HL-60 (cell line): ENCODE measurements at regions not wholly inside any gene's neighbourhood (a gene's known extent, or its start where the extent isn't known, plus 50 kb on each side); places are given as distances from the start of the nearest gene placed in this dataset.

Experiments
- DNase-seq, 2 experiments: peaks; one replicate each; pipeline ENCODE4 v3.0.0-alpha.2; 2010 to 2020; ENCODE audit warnings: low read depth in 1 of 2, low spot score in 1 of 2
- H3K27ac ChIP-seq: fragments of 250-450 bp; sonication (Bioruptor Pico); replicated peaks from 2 replicates; pipeline ENCODE4 v1.5.1; 2020; ENCODE audit warnings: mild to moderate bottlenecking, moderate library complexity
- H3K27me3 ChIP-seq: fragments of 250-450 bp; sonication (Bioruptor Pico); 2 replicates; pipeline ENCODE4 v1.5.1; 2021; ENCODE audit warnings: mild to moderate bottlenecking, moderate library complexity; ENCODE audit not compliant: insufficient read depth, poor library complexity, severe bottlenecking
- H3K4me3 ChIP-seq: replicated peaks from 2 replicates; pipeline ENCODE4 v1.5.1; 2011; ENCODE audit warnings: mild to moderate bottlenecking, control low read depth, low read length; ENCODE audit not compliant: insufficient read depth
- GABPA ChIP-seq: IDR thresholded peaks from 2 replicates; pipeline ENCODE4 v1.6.1; 2012; ENCODE audit warnings: low read depth
- POLR2AphosphoS5 ChIP-seq: IDR thresholded peaks from 2 replicates; pipeline ENCODE4 v1.6.1; 2012; ENCODE audit warnings: low read depth
- SPI1 ChIP-seq: IDR thresholded peaks from 2 replicates; pipeline ENCODE4 v1.6.1; 2012; ENCODE audit warnings: low read depth, mild to moderate bottlenecking, borderline replicate concordance
- TF ChIP-seq, protein P1 (sequence below): IDR thresholded peaks from one replicate; pipeline ENCODE4 v1.5.1; 2011; ENCODE audit warnings: low read length, control low read depth, inconsistent platforms; ENCODE audit not compliant: insufficient read depth
- TF ChIP-seq, protein P2 (sequence below): IDR thresholded peaks from 2 replicates; pipeline ENCODE4 v1.6.1; 2012; ENCODE audit warnings: low read depth; ENCODE audit not compliant: insufficient replicate concordance

DNA sequence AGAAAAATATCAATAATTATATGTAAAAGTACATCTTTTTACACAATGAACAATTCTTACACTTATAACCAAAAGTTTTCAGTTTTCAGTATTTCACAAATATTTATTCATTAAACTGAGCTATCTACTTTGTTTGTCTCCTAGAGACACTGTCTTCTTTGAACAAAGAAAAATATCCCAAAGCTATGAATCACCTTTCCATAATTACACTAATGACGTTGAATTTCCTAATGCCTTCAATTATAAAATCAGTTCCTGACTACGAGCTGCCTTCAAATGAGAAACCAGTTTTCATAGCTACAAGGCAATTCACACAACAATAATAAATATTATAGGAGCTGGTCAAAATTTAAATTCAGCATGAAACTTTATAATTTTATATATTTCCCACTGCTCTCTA, 201.8 kb upstream of the BRINP3 start:
- H3K4me3 ChIP-seq: no peak overlapping the region
- no peaks in the 10 kb centered on the region for H3K27me3 ChIP-seq
- no peak overlapping the region for H3K27ac ChIP-seq
- TF ChIP-seq, protein P1, sequence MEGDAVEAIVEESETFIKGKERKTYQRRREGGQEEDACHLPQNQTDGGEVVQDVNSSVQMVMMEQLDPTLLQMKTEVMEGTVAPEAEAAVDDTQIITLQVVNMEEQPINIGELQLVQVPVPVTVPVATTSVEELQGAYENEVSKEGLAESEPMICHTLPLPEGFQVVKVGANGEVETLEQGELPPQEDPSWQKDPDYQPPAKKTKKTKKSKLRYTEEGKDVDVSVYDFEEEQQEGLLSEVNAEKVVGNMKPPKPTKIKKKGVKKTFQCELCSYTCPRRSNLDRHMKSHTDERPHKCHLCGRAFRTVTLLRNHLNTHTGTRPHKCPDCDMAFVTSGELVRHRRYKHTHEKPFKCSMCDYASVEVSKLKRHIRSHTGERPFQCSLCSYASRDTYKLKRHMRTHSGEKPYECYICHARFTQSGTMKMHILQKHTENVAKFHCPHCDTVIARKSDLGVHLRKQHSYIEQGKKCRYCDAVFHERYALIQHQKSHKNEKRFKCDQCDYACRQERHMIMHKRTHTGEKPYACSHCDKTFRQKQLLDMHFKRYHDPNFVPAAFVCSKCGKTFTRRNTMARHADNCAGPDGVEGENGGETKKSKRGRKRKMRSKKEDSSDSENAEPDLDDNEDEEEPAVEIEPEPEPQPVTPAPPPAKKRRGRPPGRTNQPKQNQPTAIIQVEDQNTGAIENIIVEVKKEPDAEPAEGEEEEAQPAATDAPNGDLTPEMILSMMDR: no peak
- TF ChIP-seq, protein P2, sequence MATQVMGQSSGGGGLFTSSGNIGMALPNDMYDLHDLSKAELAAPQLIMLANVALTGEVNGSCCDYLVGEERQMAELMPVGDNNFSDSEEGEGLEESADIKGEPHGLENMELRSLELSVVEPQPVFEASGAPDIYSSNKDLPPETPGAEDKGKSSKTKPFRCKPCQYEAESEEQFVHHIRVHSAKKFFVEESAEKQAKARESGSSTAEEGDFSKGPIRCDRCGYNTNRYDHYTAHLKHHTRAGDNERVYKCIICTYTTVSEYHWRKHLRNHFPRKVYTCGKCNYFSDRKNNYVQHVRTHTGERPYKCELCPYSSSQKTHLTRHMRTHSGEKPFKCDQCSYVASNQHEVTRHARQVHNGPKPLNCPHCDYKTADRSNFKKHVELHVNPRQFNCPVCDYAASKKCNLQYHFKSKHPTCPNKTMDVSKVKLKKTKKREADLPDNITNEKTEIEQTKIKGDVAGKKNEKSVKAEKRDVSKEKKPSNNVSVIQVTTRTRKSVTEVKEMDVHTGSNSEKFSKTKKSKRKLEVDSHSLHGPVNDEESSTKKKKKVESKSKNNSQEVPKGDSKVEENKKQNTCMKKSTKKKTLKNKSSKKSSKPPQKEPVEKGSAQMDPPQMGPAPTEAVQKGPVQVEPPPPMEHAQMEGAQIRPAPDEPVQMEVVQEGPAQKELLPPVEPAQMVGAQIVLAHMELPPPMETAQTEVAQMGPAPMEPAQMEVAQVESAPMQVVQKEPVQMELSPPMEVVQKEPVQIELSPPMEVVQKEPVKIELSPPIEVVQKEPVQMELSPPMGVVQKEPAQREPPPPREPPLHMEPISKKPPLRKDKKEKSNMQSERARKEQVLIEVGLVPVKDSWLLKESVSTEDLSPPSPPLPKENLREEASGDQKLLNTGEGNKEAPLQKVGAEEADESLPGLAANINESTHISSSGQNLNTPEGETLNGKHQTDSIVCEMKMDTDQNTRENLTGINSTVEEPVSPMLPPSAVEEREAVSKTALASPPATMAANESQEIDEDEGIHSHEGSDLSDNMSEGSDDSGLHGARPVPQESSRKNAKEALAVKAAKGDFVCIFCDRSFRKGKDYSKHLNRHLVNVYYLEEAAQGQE: no peak
- TF ChIP-seq SPI1: no peak
- TF ChIP-seq POLR2AphosphoS5: no peak
- no peak for TF ChIP-seq GABPA
- DNase-seq: no peak

DNA sequence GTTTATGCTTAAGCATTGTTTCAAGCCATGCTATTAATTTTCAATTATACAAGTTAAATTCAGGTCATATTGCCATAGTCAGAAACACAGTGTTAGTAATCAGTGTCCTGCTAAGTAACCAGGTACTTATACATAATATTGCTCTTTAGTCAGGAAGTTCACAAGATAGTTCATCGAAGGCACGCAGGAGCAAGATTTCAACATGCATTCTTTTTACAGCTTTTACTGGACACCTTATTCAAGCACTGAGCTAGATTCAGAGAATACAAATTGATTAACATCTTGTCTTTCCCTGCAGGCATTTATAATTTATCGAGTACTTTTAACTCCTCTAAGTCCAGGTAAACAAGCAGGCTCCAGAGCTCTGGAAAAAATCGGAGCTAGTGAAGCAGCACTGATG, 202.3 kb upstream of the BRINP3 start:
- Histone ChIP-seq H3K27me3 (no peaks in the 10 kb centered on the region), H3K4me3 (no peak overlapping the region), H3K27ac (no peak overlapping the region)
- no peak for DNase-seq
- TF ChIP-seq, protein P1: no peak
- TF ChIP-seq, protein P2: no peak
- TF ChIP-seq SPI1 (no peak), POLR2AphosphoS5 (no peak), GABPA (no peak)

DNA sequence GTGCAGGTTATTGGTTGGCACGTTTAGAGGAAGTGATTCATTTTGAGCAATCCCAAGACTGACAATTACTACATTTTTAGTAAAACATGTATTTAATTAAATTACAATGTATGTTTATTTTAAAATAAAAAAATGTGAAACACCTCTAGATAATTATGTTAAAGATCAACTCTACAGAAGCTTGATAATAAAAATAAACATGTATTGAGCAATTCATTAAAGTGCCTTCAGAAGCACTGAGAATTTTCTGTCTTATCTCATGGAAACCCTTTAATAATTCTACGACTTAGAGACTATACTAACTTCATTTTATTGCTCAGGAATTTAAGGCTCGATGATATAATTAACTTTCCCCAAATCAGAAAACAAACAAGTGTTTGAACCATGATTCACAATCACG, 208.0 kb upstream of the BRINP3 start:
- Histone ChIP-seq H3K27ac (no peak overlapping the region), H3K27me3 (no peaks in the 10 kb centered on the region), H3K4me3 (no peak overlapping the region)
- no peak for TF ChIP-seq POLR2AphosphoS5
- TF ChIP-seq GABPA: no peak
- TF ChIP-seq SPI1: no peak
- TF ChIP-seq, protein P2: no peak
- TF ChIP-seq, protein P1: no peak
- no peak for DNase-seq
